Inferior parietal cortex (tissue), 1 donor: ENCODE measurements at regions not wholly inside any gene's neighbourhood (a gene's known extent, or its start where the extent isn't known, plus 50 kb on each side); places are given as distances from the start of the nearest gene placed in this dataset.

ENCODE experiments used
- DNase-seq: peaks from one replicate; pipeline ENCODE4 v3.0.0-alpha.2; 2016; ENCODE audit errors: extremely low spot score

DNA sequence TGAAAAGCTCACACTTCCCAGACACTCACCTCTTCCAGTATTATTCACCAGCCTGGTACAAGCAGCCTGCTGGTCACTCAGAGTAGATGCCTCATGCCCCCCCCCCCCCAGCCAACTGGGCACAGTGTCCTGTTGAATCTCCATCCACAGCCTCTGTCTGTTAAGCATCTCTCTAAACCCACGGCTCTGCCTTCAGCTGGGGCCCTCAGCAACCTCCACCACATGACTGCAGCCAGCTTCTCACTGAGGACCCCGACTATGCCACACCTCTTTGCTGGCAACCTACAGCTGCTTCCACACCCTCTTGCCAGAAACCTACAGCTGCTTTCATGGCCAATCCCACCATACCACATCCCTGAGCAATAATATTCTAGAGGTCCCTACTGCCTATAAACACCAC lies 113.1 kb downstream of the RHOU start:
- no peak for DNase-seq

DNA sequence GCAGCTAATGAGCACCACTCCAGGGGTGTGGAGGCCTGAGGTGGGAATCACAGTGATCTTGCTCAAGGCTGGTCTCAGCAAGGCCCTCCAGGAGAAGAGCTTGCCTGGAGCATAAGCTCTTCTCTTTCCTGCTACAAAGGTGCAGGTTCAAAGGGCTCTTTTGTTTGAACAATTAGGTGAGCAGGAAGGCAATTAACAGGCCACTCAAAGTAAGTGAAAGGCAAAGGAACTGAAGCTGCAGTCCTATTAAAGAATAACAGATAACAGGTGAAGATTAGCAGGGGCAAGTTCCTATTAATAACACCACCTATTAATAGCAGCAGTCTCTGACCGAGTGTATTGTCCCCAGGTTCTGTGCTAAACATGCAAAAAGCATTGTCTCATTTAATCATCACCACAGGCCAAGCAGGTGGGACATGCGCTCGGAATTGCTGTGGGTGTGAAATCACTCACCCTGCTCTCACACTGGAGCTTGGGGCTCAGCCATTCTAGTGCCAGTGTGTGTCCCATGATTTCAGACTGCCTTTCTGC lies 113.8 kb downstream of the RHOU start:
- no peak for DNase-seq

DNA sequence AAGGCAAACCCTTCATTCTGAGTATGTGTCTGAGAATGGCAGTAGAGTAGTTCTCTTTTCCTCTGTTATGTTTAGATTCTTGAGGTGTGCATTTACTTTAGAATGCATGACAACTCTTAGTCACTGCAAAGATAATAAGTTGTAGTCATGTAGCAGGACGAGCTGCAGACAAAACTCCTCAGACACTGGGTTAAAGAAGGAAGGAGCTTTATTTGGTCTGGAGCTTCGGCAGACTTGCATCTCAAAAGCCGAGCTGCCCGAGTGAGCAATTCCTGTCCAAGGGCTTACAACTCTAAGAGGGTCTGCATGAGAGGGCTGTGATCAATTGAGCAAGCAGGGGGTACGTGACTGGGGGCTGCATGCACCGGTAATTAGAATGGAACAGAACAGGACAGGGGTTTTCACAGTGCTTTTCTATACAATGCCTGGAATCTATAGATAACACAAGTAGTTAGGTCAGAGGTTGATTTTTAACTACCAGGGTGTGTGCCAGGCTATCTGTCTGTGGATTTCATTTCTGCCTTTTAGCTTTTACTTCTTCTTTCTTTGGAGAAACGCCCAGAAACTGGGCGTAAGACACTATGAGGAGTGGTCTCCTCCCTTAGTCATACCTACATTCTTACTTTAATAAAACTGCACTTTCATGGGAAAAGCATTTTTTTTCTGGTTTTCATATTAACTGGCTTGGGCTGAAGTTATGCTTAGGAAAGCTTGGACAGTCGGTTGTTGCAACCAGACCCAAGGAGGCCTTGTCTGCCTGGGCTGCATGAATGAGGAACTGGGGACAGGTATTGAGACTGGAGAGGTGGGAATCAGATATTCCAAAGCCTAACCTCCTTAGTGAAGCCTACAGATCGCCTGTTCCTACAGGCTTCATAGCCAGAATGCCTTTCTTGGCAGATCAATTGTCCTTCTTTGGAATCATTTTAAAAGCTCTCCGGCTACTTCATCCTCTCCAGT lies 115.1 kb downstream of the RHOU start:
- DNase-seq: no peak

DNA sequence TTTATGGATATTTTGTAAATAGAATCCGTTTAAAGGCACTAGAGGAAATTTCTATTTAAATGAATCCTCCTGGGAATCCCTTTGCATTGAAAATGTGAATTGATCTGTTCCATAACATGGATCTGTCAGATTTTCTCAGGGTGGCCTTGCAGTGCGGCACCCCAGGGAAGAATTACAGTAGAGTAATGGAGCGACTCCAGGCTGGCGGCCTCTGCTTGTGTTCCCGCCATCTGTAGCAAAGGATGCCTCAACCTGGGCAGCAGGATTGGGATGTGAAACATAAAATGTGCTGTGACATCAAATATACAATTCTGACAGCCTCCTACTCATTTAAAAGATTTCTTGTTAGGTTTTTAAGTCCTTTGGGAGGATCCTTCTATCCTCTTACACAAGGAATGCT lies 115.9 kb downstream of the RHOU start:
- DNase-seq: no peak

DNA sequence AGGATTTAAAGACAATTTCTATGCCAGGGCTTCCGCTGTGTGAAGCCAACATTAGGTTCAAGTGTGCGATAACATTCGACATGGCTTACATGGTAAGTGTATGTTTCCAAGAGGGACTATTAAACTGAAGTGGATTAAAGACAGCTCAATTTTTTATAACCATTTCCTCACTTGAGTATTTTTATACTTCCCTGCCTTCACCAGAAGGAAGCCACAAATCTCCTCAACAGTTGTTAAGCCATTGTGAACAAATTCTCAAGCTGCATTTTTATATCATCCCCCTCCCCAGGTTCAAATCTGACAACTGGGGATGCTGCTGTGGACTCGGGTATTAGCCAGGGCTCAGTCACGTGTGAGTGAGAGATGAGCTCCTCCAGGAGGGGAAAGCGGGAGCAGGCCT lies 116.3 kb downstream of the RHOU start:
- DNase-seq: no peak

DNA sequence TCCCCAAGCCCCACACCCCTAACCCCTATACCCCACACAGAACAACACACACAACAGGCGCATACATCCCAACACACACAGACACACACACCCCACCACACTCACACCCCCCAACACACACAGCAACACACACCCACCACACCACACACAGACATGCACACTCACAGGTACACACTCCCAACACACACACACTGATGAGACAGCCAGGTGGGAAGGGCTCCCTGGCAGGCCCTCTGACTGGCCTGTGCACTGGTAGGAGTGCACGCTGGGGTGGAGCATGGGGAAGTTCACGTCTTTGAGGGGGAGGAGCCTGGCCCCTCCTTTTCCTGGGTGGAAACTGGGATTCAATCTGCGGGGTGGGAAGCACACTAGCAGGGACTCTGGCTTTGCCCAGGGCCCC lies 116.7 kb downstream of the RHOU start:
- DNase-seq: no peak

DNA sequence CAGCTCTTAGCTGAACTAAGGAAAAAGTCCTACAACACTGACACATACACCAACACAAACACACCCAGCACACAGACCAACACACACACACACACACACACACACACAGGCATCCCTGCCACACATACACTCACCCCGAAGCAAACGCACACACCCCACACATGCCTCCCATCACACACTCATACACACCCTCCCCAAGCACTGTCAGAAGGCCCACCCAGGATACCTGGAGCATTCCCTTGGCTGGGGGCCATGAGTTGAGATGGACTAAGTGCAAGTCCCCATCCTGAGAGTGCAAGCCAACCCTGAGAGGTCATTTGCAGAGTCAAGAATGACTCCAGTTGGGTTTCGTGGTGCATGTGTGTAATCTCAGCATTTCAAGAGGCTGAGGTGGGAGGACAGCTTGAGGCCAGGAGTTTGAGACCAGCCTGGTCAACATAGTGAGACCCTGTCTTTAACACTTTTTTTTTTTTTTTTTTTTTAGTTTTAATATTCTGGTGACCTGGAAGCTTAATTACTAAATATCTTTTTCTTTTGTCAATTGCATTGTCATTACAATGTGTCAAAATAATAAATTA lies 117.3 kb downstream of the RHOU start:
- no peak for DNase-seq

DNA sequence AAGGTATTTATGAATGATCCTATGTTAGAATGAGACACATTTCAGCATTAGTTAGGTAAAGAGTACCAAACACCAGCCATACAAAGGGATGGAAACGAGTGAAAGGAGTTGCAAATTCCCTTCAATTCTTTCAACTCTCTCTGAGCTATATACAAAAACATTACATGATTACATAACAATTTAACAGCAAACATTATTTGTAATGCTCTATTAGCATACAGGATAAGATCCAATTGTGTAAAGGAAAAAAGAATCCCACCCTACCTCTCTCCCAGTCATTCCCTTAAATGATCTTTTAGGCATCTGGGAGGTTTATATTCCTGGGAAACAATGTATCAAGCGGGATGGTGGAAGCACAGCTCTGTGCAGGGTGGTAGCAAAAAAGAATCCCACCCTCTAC lies 117.9 kb downstream of the RHOU start:
- no peak for DNase-seq

DNA sequence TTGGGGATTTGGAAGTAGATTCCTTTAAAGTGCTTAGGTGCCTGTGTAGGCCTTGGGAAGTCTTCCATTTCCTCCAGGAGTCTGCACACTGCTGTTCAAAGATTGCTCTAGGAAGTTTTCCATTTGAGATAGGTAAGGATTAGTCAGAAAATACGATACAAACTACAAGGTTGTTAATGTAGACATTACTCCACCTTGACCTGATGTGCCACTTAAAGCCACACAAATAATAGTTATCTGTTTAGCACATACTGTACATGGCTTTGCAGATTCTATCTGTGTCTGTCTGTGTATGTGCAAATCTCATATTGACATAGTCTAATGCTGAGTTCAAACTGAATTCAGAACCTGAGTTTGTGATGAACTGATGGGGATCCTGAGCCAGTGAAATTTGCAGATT lies 118.4 kb downstream of the RHOU start:
- no peak for DNase-seq

DNA sequence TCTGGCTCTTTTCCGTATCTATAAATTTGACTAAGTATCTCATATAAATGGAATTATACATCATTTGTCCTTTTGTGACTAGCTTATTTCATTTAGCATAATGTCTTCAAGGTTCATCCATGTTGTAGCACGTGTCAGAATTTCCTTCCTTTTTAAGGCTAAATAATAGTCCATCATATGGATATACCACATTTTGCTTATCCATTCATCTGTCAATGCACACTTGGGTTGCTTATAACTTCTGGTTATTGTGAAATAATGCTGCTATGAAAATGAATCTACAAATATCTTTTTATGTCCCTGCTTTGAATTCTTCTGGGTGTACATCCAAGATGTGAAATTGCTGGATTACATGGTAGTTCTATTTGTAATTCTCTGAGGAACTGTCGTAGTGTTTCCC lies 119.6 kb downstream of the RHOU start:
- DNase-seq: no peak

DNA sequence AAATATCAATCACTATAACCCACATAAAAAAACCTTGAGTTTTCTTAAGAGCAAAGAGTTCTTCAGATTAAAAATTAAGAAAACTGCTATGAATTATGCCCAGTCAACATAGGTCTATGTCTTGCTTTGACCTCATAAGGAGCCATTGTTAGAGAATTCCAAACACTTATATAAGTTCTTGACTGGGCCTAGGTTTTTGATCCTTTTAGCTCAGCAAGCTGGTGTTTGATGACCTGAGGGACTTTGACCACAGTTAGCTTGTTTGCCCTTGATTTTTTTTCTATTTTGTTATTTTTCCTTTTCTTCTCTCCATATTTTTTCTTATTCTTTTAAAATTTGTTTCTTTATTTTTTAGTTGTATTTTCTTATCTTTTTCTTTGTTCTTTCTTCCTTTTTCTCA lies 122.3 kb downstream of the RHOU start:
- no peak for DNase-seq

DNA sequence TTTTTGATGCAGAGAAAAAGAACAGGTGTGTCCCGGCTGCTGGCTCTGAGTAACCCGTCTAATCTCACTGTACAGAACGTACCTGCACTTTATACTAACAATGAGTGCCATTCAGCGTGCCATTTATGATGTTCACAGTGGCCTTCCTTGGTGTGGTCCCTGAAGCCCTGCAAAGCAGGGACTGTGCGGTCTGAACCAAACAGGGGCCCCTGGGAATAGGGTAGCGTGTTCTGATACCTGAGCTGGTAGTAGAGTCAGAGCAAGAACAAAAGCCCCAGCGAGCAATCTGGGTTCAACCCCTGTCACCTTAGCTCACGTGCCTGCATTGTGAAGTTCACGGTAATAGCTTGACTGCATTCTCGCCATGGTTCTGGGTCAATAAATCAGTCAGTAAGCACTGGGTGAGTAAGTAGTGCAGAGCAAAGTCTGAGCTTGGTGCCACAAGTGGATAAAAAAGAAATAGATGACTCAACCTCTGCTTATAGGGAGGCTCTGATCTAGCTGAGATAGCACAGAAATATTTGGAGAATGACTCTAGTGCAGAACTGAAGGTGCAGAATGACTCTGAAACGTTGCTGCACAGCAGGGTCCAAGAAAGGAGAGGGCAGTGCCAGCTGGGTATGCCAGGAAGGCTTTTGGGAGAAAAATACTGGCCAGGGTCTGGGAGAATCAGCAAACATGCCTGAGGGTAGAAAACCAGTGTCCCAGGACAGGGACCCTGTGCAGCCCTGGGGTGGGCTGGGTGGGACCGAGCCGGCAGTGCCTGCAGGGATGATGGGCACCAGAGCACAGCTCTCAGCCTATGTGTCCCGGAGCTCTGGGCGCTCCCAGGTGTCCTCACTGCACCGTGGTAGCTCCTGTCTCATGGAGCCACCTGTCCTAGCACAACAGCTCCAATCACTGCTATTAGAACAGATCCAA lies 125.9 kb downstream of the RHOU start:
- no peak for DNase-seq

DNA sequence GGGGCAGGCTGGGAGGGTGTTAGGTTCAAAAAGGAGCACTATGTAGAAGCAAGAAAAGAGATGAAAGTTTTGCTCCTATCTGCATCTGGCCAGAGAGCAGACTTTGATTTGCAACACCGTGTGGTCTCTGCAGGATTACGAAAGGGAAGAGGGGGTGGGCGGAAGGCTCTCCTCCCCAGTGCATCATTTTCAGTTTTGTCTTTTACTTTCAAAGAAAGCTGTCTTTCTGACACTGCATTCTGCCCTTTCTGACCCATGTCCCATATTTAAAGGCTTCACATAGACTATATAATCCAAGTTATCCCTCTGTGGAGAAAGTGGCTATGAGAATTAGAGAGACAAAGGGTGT lies 126.5 kb downstream of the RHOU start:
- no peak for DNase-seq

DNA sequence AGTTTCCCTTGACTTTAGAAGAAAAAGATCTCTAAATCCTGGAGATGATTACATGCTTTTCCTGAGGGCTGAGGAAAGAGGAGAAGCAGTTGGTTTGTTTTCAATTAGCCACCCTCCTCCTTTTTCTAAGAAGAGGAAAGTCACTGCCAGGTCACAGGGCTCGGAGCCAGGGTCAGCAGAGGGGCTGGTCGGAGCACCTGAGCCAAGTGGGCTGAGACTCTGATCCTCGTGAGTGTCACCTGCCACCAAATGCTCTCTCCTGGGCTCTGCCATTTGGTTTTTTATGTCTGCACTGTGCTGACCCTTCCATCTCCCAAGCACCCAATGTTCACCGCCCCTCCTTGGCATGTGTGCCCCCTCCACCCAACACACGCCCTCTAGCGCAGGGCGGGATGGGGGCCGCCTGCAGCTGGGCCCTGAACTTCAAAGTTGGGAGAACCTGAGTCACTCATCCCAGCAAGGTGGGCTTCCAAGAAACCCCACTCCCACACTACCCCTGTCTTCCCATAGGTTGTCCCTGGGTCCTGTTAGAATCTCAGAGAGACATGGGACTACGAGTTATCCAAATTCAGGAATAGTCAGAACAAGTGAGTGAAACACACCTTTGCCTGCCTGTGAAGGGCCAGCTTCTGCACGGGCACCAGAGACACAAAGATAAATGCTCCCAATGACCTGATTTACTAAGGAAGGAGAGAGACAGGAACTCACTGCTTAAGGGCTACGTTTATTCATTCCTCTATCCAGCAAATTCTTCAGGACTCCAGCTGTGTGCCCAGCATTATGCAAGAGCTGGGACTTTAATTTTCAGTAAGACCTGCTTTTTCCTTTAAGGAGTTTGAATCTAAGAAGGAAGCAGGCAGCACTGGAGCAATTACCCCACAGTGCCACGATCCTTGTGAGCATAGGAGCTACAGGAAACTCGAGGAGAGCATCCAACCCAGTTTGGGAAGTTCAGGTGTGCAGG lies 127.5 kb downstream of the RHOU start:
- DNase-seq: no peak

DNA sequence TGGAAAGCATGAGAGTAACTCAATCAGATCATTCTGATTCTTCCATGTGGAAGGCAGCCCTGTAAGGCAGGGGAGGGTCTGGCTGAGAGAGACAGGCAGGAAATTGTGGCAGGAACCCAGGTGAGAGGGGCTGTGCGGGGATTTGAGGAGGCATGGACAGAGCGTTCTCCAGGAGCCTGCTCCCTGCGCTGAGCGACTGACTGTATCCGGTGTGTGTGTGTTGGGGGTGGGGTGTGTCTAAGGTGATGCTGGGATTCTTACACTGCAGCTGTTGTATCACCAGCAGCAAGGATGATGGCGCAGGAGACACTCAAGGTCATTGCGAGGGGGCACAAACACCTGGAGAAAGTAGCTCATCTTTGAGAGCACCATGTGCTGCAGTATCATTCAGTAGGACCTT lies 128.5 kb downstream of the RHOU start:
- no peak for DNase-seq

DNA sequence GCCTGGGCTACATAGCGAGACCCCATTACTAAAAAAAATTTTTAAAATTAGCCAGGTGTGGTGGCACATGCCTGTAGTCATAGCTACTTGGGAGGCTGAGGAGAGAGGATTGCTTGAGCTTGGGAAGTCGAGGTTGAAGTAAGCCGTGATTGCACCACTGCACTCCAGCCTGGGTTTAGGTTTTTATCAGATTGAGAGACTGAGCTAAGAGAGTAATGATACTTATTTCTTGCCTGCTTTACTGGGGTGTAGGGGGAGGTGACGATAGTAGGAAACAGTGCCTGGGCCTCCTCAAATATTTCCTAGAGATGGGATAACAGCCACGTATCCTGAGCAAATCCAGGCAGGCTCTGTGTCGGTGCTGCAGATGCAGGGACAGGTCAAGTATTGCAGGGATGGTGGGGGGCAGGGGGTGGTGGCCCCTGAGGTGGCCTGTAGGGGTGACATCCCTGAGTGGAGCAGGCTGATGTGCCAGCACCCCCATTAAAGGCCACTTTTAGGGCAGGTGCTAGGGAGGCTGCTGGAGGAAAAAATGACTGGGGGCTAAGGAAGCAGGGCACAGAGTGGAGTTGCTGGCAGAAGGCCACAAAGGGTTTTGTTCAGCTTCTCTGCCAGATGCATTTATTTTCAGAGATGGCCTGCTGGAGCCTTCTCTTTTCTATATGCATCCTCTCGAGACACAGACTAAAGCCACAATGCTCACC lies 130.5 kb downstream of the RHOU start:
- DNase-seq: no peak

DNA sequence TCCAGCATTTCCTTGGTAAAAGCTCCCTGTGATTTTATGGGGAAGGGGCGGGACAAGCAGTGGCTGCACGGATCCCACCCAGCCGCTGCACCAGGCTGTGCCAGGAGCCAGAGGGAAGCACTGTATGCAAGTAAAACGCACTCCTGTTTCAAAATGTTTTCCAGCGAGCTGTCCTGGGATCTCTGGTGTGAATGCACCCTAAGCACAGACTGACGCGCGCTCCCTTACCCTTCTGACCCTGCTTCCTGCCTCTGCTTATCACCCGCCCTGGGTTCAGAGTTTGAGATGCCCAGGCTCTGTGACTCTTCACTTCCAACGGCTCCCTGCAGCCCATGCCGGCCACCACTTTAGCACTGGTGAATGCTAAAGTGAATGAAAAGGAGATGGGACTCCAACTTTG lies 131.2 kb downstream of the RHOU start:
- no peak for DNase-seq

DNA sequence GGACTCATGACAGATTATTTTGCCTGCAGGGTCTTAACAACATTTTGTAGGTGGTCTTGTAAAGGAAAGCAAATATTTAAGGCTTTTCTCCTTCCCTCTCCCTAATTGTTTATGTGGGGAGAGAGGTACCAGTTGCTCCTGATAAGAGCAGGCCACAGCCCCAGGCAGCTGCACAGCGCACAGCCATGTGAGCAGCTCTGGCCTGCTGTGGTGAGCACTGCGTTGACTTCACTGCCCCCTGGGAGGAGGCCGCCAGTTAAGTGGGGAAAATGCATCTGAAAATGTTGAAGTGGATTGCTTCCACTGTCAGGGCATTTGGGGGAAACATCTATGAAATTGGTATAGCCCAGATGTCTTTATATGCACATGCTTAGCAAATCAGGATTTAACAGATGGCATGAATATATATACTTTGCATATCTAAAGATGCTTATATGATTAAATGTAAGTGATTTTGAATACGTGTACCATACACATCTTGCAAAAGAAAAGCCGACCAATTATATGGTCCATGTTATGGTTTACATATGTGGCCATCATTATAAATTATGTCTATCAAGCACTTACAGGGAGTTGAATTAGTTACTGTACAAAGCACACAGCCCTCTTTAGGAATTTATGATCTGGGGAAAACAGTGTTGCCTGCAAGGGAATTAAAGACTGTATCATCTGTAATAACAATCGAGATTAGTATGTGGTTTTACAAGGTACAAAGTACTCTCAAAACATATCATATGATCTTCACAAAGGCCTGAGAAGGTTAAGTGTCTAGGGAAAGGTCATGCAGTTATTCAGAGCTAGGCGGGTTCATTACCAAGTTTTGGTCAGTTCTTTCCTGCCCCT lies 132.1 kb downstream of the RHOU start:
- no peak for DNase-seq

DNA sequence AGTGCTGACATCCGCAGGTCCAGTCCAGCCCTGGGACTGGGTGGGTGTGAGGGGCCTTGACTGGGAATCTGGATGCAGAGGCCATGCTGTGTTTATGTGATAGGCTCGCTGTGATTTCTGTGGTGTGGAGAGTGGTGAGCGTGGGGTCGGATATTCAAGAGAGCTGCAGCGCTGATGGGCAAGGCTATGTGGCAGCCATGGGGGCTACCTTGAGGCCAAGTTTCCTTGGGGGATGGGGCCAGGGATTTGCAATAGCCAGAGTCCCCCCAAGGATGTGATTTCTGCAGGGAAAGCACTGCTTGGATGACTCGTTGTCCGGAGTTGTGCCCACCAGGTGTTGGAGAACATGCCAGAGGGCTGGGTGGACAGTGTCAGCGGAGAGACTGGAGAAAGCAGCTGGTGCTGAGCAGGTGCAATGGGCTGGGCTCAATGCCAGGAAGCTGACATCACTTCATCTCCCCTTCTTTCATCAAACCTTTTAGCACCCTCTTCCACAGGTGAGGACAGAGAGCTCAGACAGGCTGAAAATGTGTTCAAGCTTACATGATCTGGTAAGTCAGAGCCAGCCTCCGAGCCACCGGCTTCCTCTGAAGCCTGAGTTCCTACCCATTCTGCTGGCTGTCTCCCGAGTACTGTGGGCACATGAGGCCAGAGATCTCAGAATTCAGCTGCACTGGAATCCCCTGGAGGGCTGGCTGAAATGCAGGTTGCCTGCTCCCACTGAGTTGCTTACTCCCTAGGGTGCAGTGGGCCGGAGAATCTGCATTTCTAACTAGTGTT lies 132.9 kb downstream of the RHOU start:
- DNase-seq: no peak
